B cell (primary cell): ENCODE measurements at regions not wholly inside any gene's neighbourhood (a gene's known extent, or its start where the extent isn't known, plus 50 kb on each side); places are given as distances from the start of the nearest gene placed in this dataset.

ENCODE experiments used
- ATAC-seq: fragments of 200-7000 bp; cut with Tn5 transposase; one replicate; pipeline ENCODE4 v1.10.0; 2021; ENCODE audit warnings: low read depth, mild to moderate bottlenecking, moderate number of reproducible peaks, moderate library complexity
- CTCF ChIA-PET: fragments of 350-600 bp; sonication (Branson Sonifier 250); formaldehyde crosslinking; loops from one replicate; lab custom pipeline; 2021; ENCODE audit warnings: antibody characterized with exemption, inconsistent platforms; lab: Charles Lee
- POLR2A ChIA-PET: fragments of 350-600 bp; sonication (Branson Sonifier 250); formaldehyde crosslinking; loops from one replicate; lab custom pipeline; 2021; ENCODE audit warnings: antibody characterized with exemption; lab: Charles Lee
- DNase-seq: peaks from one replicate; pipeline ENCODE4 v3.0.0; 2013
- H2AFZ ChIP-seq: 2 replicates; pipeline ENCODE4 v1.6.1; 2012; ENCODE audit warnings: mild to moderate bottlenecking, low read depth, low read length; ENCODE audit not compliant: insufficient read depth, poor library complexity, severe bottlenecking
- H3K27ac ChIP-seq, 2 donors: 1 replicate in 1 of 2; 2 replicates in 1 of 2; pipeline ENCODE4 v1.5.1; 2012 to 2013; ENCODE audit warnings: low read length in 2 of 2, mild to moderate bottlenecking in 2 of 2, moderate library complexity in 1 of 2
- H3K27me3 ChIP-seq, 4 experiments: fragments of 200-600 bp in 1 of 4; sonication (generic) in 1 of 4; replicated peaks in 1 of 4; 1 replicate in 2 of 4; 2 replicates in 2 of 4; pipeline versions ENCODE4 v1.6.1 to v1.7.0; 2013 to 2016; ENCODE audit warnings: low read length in 3 of 4, mild to moderate bottlenecking in 2 of 4, mixed read lengths in 1 of 4, moderate library complexity in 1 of 4; ENCODE audit not compliant: insufficient read depth in 4 of 4, control insufficient read depth in 3 of 4; ENCODE audit errors: control extremely low read depth in 1 of 4
- H3K36me3 ChIP-seq, 2 experiments: replicated peaks in 1 of 2; 1 replicate in 1 of 2; 2 replicates in 1 of 2; pipeline versions ENCODE4 v1.6.1 to v1.7.1; 2013; ENCODE audit warnings: low read length in 1 of 2; ENCODE audit not compliant: insufficient read depth in 2 of 2, control insufficient read depth in 1 of 2; ENCODE audit errors: control extremely low read depth in 1 of 2, extremely low read depth in 1 of 2
- H3K4me1 ChIP-seq, 2 donors: fragments of 200-600 bp in 1 of 2; sonication (generic) in 1 of 2; 1 replicate in 1 of 2; 2 replicates in 1 of 2; pipeline versions ENCODE4 v1.5.1 to v1.6.1; 2013 to 2017; ENCODE audit warnings: low read length in 2 of 2; ENCODE audit not compliant: control insufficient read depth in 2 of 2, insufficient read depth in 2 of 2
- H3K4me2 ChIP-seq: replicated peaks from 2 replicates; pipeline ENCODE3; 2012; ENCODE audit warnings: mild to moderate bottlenecking, low read depth, low read length; ENCODE audit not compliant: poor library complexity, severe bottlenecking
- H3K4me3 ChIP-seq, 5 experiments: fragments of 200-600 bp in 1 of 5; sonication (generic) in 1 of 5; 1 replicate in 3 of 5; 2 replicates in 2 of 5; pipeline versions ENCODE4 v1.5.1 to v1.7.0; 2011 to 2016; ENCODE audit warnings: low read length in 4 of 5, mild to moderate bottlenecking in 4 of 5, low read depth in 2 of 5, control low read depth in 1 of 5, moderate library complexity in 1 of 5; ENCODE audit not compliant: insufficient read depth in 1 of 5; ENCODE audit errors: control extremely low read depth in 1 of 5, extremely low read depth in 1 of 5
- H3K79me2 ChIP-seq: fragments of 200-600 bp; sonication (generic); one replicate; pipeline ENCODE4 v1.6.0; 2016; ENCODE audit warnings: low read length; ENCODE audit not compliant: control insufficient read depth, insufficient read depth
- H3K9ac ChIP-seq: fragments of 200-600 bp; sonication (generic); 2 replicates; pipeline ENCODE4 v1.6.1; 2017; ENCODE audit warnings: mild to moderate bottlenecking, low read length, moderate library complexity
- H3K9me3 ChIP-seq, 3 donors: one replicate each; pipeline versions ENCODE4 v1.6.1 to v1.7.1; 2013; ENCODE audit warnings: low read length in 2 of 3; ENCODE audit not compliant: control insufficient read depth in 2 of 3, insufficient read depth in 1 of 3; ENCODE audit errors: control extremely low read depth in 1 of 3
- H4K20me1 ChIP-seq: 2 replicates; pipeline ENCODE4 v1.6.0; 2012; ENCODE audit warnings: mild to moderate bottlenecking, low read length; ENCODE audit not compliant: insufficient read depth, control insufficient read depth, poor library complexity, severe bottlenecking
- H3K27ac Mint-ChIP-seq: one replicate; pipeline ENCODE4 v1.8.0; 2021; ENCODE audit warnings: mixed read lengths
- H3K27me3 Mint-ChIP-seq: one replicate; pipeline ENCODE4 v1.8.0; 2021; ENCODE audit warnings: mixed read lengths
- H3K4me1 Mint-ChIP-seq: one replicate; pipeline ENCODE4 v1.8.0; 2021; ENCODE audit warnings: mixed read lengths
- H3K4me3 Mint-ChIP-seq: one replicate; pipeline ENCODE4 v1.8.0; 2021; ENCODE audit warnings: mixed read lengths
- H3K9me3 Mint-ChIP-seq: one replicate; pipeline ENCODE4 v1.8.0; 2022; ENCODE audit warnings: mixed read lengths; ENCODE audit not compliant: insufficient read depth
- CTCF ChIP-seq: fragments of 200-600 bp; IDR thresholded peaks from one replicate; pipeline ENCODE4 v1.8.0; 2022; ENCODE audit warnings: antibody characterized with exemption, mild to moderate bottlenecking
- EZH2 ChIP-seq: IDR thresholded peaks from 2 replicates; pipeline ENCODE4 v1.6.1; 2012; ENCODE audit warnings: borderline replicate concordance, low read depth, mild to moderate bottlenecking, moderate library complexity, low read length; ENCODE audit not compliant: insufficient read depth, poor library complexity, severe bottlenecking
- WGBS: methylation state at CpG from one replicate; pipeline ENCODE4 v1.1.5; 2013; ENCODE audit warnings: missing lambda C conversion rate; ENCODE audit not compliant: insufficient coverage; 5-methylcytosine and 5-hydroxymethylcytosine counted together
- intact Hi-C: fragments of 100-400 bp; cut with micrococcal nuclease; formaldehyde crosslinking; loops from one replicate; pipeline ENCODE4 v1.10.0; 2022

- intact Hi-C loops, result no loop called here
- WGBS, result 95% methylated on average over 13 of the region's 13 CpGs
- Histone ChIP-seq H3K36me3 (no peaks in the 10 kb centered on the region), H3K27me3 (no peaks in the 10 kb centered on the region), H3K4me3 (no peak overlapping the region), H3K9ac (no peak overlapping the region), H3K4me2 (no peak overlapping the region), H3K79me2 (no peaks in the 10 kb centered on the region), H3K27ac (no peak overlapping the region), H3K4me1 (no peaks in the 10 kb centered on the region), H3K9me3 (no peaks in the 10 kb centered on the region), H2AFZ (no peak overlapping the region), H4K20me1 (no peaks in the 10 kb centered on the region)
- Mint-ChIP-seq H3K4me1 (no peaks in the 10 kb centered on the region), H3K4me3 (no peak overlapping the region), H3K9me3 (no peaks in the 10 kb centered on the region), H3K27me3 (no peaks in the 10 kb centered on the region), H3K27ac (no peak overlapping the region)
- ATAC-seq (no peak), DNase-seq (no peak)
- TF ChIP-seq CTCF, result no peak
- no peak for TF ChIP-seq EZH2
- ChIA-PET POLR2A (no interaction called here), CTCF (no interaction called here)
Measured at GRCh38 chr4:4601803-4602369, 60.0 kb upstream of the STX18 start.

- WGBS, result 97% methylated on average over 6 of the region's 8 CpGs
- ChIA-PET POLR2A (no interaction called here), CTCF (no interaction called here)
- no peaks in the 10 kb centered on the region for H3K79me2 ChIP-seq
- no peaks in the 10 kb centered on the region for H4K20me1 ChIP-seq
- Mint-ChIP-seq H3K4me3 (no peak overlapping the region), H3K27ac (no peak overlapping the region), H3K27me3 (no peaks in the 10 kb centered on the region), H3K9me3 (peaks cover 6% of the 10 kb centered on the region), H3K4me1 (no peaks in the 10 kb centered on the region)
- no peak overlapping the region for H3K27ac ChIP-seq
- no peak overlapping the region for H3K4me2 ChIP-seq
- DNase-seq, result no peak
- H3K4me3 ChIP-seq, result no peak overlapping the region
- ATAC-seq, result no peak
- no peak overlapping the region for H3K9ac ChIP-seq
- peaks cover 0 to 13% (median 4%) of the 10 kb centered on the region in 3 donors for H3K9me3 ChIP-seq
- intact Hi-C loops, result no loop called here
- TF ChIP-seq EZH2, result no peak
- no peak for TF ChIP-seq CTCF
- H3K27me3 ChIP-seq, result no peaks in the 10 kb centered on the region
- no peaks in the 10 kb centered on the region for H3K4me1 ChIP-seq
- no peak overlapping the region for H2AFZ ChIP-seq
- no peaks in the 10 kb centered on the region for H3K36me3 ChIP-seq
Measured at GRCh38 chr4:4599481-4600275, 57.8 kb upstream of the STX18 start.
